AML-193 (cell line): ENCODE measurements at regions not wholly inside any gene's neighbourhood (a gene's known extent, or its start where the extent isn't known, plus 50 kb on each side); places are given as distances from the start of the nearest gene placed in this dataset.
"Not testable (repeated sequence)": the region's sequence is repeated elsewhere in the genome, so short reads cannot be mapped to it uniquely, and the experiment has no call there.

ENCODE experiments used
- DNase-seq, 2 experiments: peaks; one replicate each; lab custom pipeline; 2025; lab: John Stamatoyannopoulos, UW

- DNase-seq: no peak
These were observed 248.8 kb downstream of the MRPS30 start for GRCh38 chr5:45057564-45057963.

- no peak for DNase-seq
These were observed 252.0 kb downstream of the MRPS30 start for GRCh38 chr5:45060724-45061123.

GRCh38 chr5:45062044-45062443 is 253.3 kb downstream of the MRPS30 start:
- DNase-seq: no peak

GRCh38 chr5:45081082-45081481 is 272.3 kb downstream of the MRPS30 start:
- no peak for DNase-seq

- no peak for DNase-seq
These were observed 281.1 kb downstream of the MRPS30 start for GRCh38 chr5:45089870-45090269.

GRCh38 chr5:45093377-45093776 is 284.6 kb downstream of the MRPS30 start:
- no peak for DNase-seq

- no peak for DNase-seq
These were observed 286.2 kb downstream of the MRPS30 start for GRCh38 chr5:45094876-45095440.

- DNase-seq: no peak
These were observed 289.7 kb downstream of the MRPS30 start for GRCh38 chr5:45098483-45098882.

- no peak for DNase-seq
These were observed 292.4 kb downstream of the MRPS30 start for GRCh38 chr5:45101146-45101545.

GRCh38 chr5:45105491-45105994 is 296.8 kb downstream of the MRPS30 start:
- DNase-seq: no peak

GRCh38 chr5:45109062-45109461 is 300.3 kb downstream of the MRPS30 start:
- DNase-seq: no peak

- no peak for DNase-seq
These were observed 300.9 kb downstream of the MRPS30 start for GRCh38 chr5:45109636-45110035.

GRCh38 chr5:45110399-45110798 is 301.7 kb downstream of the MRPS30 start:
- DNase-seq: no peak

GRCh38 chr5:45113726-45114125 is 305.0 kb downstream of the MRPS30 start:
- no peak for DNase-seq

GRCh38 chr5:45132972-45133371 is 324.2 kb downstream of the MRPS30 start:
- no peak for DNase-seq

GRCh38 chr5:45162974-45163373 is 354.2 kb downstream of the MRPS30 start:
- no peak for DNase-seq

GRCh38 chr5:45171563-45171962 is 362.8 kb downstream of the MRPS30 start:
- no peak for DNase-seq

- DNase-seq: not testable (repeated sequence)
These were observed 363.9 kb downstream of the MRPS30 start for GRCh38 chr5:45172634-45173033.

GRCh38 chr5:45179686-45180085 is 370.9 kb downstream of the MRPS30 start:
- no peak for DNase-seq

- no peak for DNase-seq
These were observed 380.3 kb downstream of the MRPS30 start for GRCh38 chr5:45189042-45189441.

GRCh38 chr5:45189481-45189880 is 380.7 kb downstream of the MRPS30 start:
- DNase-seq: no peak

- DNase-seq: no peak
These were observed 386.3 kb downstream of the MRPS30 start for GRCh38 chr5:45195026-45195425.
